ENCODE measurements at regions not wholly inside any gene's neighbourhood (a gene's known extent, or its start where the extent isn't known, plus 50 kb on each side); places are given as distances from the start of the nearest gene placed in this dataset.

DNA sequence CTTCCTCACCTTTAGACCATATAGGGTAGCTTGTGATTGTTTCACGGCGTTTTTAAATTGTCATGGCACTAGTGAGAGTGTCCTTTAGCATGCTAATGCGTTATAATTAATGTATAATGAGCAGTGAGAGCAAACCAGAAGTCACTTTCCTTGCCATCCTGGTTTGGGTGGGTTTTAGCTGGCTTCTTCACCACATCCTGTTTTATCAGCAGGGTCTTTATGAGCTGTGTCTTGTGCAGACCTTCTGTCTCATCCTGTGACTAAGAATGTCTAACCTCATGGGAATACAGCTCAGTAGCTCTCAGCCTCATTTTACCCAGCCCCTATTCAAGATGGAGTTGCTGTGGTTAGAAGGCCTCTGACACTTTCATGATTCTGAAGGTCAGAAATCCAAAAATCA lies 370.9 kb upstream of the RBFOX1 start:
- Mint-ChIP-seq H3K27me3 (no peaks in the 10 kb centered on the region), H3K36me3 (no peaks in the 10 kb centered on the region), H3K9me3 (peaks cover 7% of the 10 kb centered on the region), H3K4me1 (no peaks in the 10 kb centered on the region), H3K4me3 (no peak overlapping the region), H3K27ac (no peak overlapping the region)

- H3K27ac Mint-ChIP-seq = no peak overlapping the region
- H3K9me3 Mint-ChIP-seq = peaks cover 12% of the 10 kb centered on the region
- H3K36me3 Mint-ChIP-seq = no peaks in the 10 kb centered on the region
- no peaks in the 10 kb centered on the region for H3K4me1 Mint-ChIP-seq
- no peak overlapping the region for H3K4me3 Mint-ChIP-seq
- no peaks in the 10 kb centered on the region for H3K27me3 Mint-ChIP-seq
Observed at GRCh38 chr16:6958184-6958583, 374.5 kb upstream of the RBFOX1 start.

DNA sequence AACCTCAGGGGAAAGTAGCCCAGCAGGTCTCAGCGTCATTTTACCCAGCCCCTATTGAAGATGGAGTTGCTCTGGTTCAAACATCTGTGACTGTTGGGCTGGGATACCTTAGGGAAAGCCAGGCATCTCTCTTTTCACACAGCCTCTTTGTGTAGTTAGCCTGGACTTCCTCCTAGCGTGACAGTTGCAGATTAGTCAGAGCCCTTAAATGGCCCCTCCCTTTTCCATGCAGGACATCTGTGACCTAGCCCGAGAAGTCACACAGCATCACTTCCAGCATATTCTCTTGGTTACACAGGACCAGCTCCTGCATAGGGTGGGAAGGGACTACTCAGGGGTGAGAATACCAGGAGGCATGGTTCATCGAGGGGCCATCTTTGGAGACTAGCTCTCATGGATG lies 375.0 kb upstream of the RBFOX1 start:
- Mint-ChIP-seq H3K4me3 (no peak overlapping the region), H3K9me3 (peaks cover 12% of the 10 kb centered on the region), H3K36me3 (no peaks in the 10 kb centered on the region), H3K27me3 (no peaks in the 10 kb centered on the region), H3K4me1 (no peaks in the 10 kb centered on the region), H3K27ac (no peak overlapping the region)

DNA sequence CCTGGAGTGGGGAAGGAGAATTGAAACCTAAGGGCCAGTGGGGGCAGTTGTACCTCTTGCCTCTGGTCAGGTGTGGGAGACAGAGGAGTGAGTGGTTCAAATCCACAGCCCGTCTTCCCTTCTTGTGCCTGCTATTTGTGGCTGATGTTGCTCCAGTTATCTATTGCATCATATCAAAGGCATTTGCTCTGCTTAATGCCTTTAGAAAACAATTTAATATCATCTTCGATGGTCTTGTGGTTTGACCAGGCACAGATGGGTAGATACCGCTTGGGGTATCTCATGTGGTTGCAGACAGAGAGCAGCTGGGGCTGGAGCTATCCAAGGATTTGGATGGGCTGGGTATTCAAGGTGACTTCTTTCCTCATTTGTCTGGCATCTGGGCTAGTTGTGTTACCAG lies 376.1 kb upstream of the RBFOX1 start:
- Mint-ChIP-seq H3K36me3 (no peaks in the 10 kb centered on the region), H3K4me3 (no peak overlapping the region), H3K9me3 (peaks cover 12% of the 10 kb centered on the region), H3K27me3 (no peaks in the 10 kb centered on the region), H3K4me1 (no peaks in the 10 kb centered on the region), H3K27ac (no peak overlapping the region)

DNA sequence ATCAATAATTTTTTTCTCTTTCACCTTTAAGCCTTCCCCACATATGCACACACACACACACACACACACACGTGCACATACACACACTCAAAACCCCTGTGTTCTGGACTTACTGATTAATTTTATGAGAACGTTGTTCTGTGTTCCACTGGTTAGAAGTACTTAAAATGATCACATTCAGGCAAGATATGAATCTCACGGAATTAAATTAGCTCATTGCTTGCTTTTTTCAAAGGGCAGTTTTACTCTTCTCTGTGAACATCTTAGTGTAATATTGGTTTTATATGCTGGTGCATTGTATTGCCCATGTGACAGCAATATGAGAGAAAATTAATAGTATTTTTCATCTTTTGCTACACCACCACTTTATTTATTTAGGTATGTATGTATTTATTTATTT lies 377.3 kb upstream of the RBFOX1 start:
- peaks cover 12% of the 10 kb centered on the region for H3K9me3 Mint-ChIP-seq
- no peaks in the 10 kb centered on the region for H3K4me1 Mint-ChIP-seq
- H3K27ac Mint-ChIP-seq = no peak overlapping the region
- H3K36me3 Mint-ChIP-seq = no peaks in the 10 kb centered on the region
- H3K27me3 Mint-ChIP-seq = no peaks in the 10 kb centered on the region
- H3K4me3 Mint-ChIP-seq = no peak overlapping the region

DNA sequence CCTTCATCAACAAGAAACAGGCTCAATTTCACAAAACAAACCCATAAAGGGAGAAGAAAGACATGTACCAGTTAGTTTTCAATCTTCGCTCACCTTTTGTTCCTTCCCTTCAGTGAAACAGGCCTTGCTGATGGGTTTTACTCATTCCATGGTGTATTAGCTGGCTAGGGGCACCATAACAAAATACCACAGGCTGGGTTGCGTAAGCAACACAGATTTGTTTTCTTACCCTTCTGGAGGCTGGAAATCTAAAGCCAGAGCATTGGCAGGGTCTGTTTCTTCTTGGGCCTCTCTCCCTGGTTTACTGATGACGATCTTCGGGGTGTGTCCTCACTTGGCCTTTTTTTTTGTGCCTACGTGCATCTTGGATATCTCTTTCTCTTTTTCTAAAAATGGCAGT lies 383.4 kb upstream of the RBFOX1 start:
- Mint-ChIP-seq H3K27me3 (no peaks in the 10 kb centered on the region), H3K36me3 (no peaks in the 10 kb centered on the region), H3K4me1 (no peaks in the 10 kb centered on the region), H3K27ac (no peak overlapping the region), H3K4me3 (no peak overlapping the region), H3K9me3 (no peaks in the 10 kb centered on the region)

DNA sequence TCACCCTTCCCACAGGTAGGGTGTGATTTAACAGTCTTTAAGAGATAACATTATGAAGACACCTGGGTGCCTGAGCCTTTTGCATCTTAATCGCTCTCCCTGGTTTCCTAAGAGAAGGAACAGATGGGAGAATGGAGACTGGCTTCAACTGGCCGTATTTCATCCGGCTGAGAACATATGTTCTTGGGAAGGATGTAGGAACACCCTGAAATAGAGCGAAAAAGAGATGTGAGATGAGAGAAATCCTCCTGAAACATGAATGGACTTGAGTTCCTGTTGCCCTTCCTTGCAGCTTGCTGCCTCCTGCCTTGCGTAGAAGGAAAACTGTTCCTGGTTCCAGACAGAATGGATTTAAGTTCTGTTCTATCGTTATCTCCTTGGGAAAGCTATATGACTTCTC lies 385.4 kb upstream of the RBFOX1 start:
- no peaks in the 10 kb centered on the region for H3K9me3 Mint-ChIP-seq
- H3K27me3 Mint-ChIP-seq = no peaks in the 10 kb centered on the region
- H3K4me3 Mint-ChIP-seq = no peak overlapping the region
- H3K4me1 Mint-ChIP-seq = no peaks in the 10 kb centered on the region
- H3K27ac Mint-ChIP-seq = peak overlapping the region; percentile 11
- no peaks in the 10 kb centered on the region for H3K36me3 Mint-ChIP-seq

DNA sequence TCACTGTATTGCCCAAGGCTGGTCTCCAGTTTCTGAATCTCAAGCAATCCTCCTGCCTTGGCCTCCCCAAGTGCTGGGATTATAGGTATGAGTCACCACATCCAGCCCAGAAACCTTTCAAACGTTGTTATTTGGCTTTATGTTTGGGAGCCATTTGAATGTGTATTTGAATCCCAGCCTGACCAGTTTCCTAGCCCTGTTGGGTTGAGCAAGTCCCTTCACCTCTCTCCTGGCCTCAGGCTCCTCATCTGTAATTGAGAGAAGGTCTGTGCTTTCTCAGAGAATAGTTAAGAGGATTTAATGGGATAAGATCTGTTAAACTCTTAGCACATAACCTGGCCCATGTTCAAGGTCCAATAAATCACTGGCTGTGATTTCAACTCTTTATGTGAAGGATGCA lies 385.8 kb upstream of the RBFOX1 start:
- Mint-ChIP-seq H3K27me3 (no peaks in the 10 kb centered on the region), H3K27ac (no peak overlapping the region), H3K36me3 (no peaks in the 10 kb centered on the region), H3K9me3 (no peaks in the 10 kb centered on the region), H3K4me3 (no peak overlapping the region), H3K4me1 (no peaks in the 10 kb centered on the region)

GRCh38 chr16:6946106-6946505 lies 386.5 kb upstream of the RBFOX1 start:
- Mint-ChIP-seq H3K36me3 (no peaks in the 10 kb centered on the region), H3K27me3 (no peaks in the 10 kb centered on the region), H3K4me3 (no peak overlapping the region), H3K9me3 (peaks cover 6% of the 10 kb centered on the region), H3K4me1 (no peaks in the 10 kb centered on the region), H3K27ac (no peak overlapping the region)

- H3K9me3 Mint-ChIP-seq = peaks cover 18% of the 10 kb centered on the region
- H3K27me3 Mint-ChIP-seq = no peaks in the 10 kb centered on the region
- no peak overlapping the region for H3K27ac Mint-ChIP-seq
- no peak overlapping the region for H3K4me3 Mint-ChIP-seq
- no peaks in the 10 kb centered on the region for H3K36me3 Mint-ChIP-seq
- H3K4me1 Mint-ChIP-seq = no peaks in the 10 kb centered on the region
Observed at GRCh38 chr16:6940968-6941367, 391.7 kb upstream of the RBFOX1 start.

- no peak overlapping the region for H3K27ac Mint-ChIP-seq
- no peaks in the 10 kb centered on the region for H3K27me3 Mint-ChIP-seq
Observed at GRCh38 chr16:6937641-6938040, 395.0 kb upstream of the RBFOX1 start.

GRCh38 chr16:6932871-6933385 lies 399.7 kb upstream of the RBFOX1 start:
- Mint-ChIP-seq H3K36me3 (no peaks in the 10 kb centered on the region), H3K27ac (no peak overlapping the region), H3K4me3 (no peak overlapping the region), H3K27me3 (no peaks in the 10 kb centered on the region), H3K4me1 (no peaks in the 10 kb centered on the region), H3K9me3 (peaks cover 18% of the 10 kb centered on the region)

More at GRCh38 chr16:6937641-6938040, 395.0 kb upstream of the RBFOX1 start:
- Mint-ChIP-seq H3K4me1 (no peaks in the 10 kb centered on the region), H3K36me3 (no peaks in the 10 kb centered on the region), H3K9me3 (peaks cover 26% of the 10 kb centered on the region), H3K4me3 (no peak overlapping the region)

DNA sequence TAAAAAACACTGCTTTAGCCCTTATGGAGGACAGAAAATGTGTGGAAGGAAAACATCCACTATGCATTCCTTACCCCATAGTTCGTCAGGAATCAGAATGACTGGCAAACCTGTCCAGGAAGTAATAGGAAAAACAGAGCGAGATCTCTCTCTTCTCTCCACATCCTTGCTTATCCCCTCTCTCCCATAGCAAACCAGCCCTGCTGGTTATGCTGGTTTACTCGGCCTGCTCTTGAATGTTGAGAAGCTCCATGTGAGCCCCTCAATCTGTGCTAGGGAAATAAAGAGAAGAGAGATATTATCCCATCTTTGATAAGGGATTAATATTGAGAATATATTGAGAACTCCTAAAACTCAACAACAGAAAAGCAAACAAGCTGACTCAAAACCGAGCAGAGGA lies 402.8 kb upstream of the RBFOX1 start:
- Mint-ChIP-seq H3K27ac (no peak overlapping the region), H3K36me3 (no peaks in the 10 kb centered on the region), H3K4me3 (no peak overlapping the region), H3K27me3 (no peaks in the 10 kb centered on the region), H3K9me3 (no peaks in the 10 kb centered on the region), H3K4me1 (no peaks in the 10 kb centered on the region)

DNA sequence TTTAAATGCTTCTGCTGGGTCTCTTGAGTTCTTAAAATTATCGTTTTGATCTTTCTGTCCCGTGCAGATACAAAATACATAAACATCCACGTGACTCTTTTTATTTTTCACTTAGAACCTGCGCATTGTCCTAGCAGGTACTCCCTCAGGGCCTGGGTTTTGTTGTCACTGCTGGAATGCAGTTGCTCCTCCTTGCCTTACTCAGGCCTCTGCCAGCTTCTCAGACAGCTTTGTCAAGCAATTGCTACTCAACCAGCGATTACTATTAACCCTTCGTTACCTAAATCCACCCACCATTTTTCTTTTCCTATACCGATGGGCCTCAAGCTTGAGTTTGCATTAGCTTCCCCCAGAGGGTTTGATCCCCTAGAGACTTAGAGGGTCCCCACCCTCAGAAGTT lies 405.9 kb upstream of the RBFOX1 start:
- H3K27ac Mint-ChIP-seq = no peak overlapping the region
- no peaks in the 10 kb centered on the region for H3K9me3 Mint-ChIP-seq
- H3K27me3 Mint-ChIP-seq = no peaks in the 10 kb centered on the region
- H3K4me1 Mint-ChIP-seq = no peaks in the 10 kb centered on the region
- H3K4me3 Mint-ChIP-seq = no peak overlapping the region
- no peaks in the 10 kb centered on the region for H3K36me3 Mint-ChIP-seq

DNA sequence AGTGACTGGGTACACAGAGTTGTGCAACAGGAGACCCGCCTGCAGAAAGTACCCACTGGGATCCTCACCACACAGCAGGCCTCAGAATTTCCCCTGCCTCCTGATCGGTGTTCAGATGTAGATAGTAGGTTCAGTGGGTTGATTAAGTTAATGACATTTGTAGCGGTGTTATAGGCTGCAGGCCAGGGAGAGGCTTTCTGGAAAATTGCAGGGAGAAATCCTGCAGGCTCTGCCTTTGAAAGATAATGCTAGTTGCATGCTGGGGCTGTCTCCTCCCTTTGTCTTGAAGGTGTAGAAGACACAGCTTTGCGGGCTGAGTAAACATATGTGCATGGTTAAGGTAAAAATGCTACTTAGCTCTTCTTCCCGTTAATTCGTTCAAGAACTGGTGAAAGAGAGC lies 406.3 kb upstream of the RBFOX1 start:
- H3K9me3 Mint-ChIP-seq = no peaks in the 10 kb centered on the region
- H3K36me3 Mint-ChIP-seq = no peaks in the 10 kb centered on the region
- H3K27ac Mint-ChIP-seq = no peak overlapping the region
- no peaks in the 10 kb centered on the region for H3K4me1 Mint-ChIP-seq
- no peaks in the 10 kb centered on the region for H3K27me3 Mint-ChIP-seq
- H3K4me3 Mint-ChIP-seq = no peak overlapping the region

DNA sequence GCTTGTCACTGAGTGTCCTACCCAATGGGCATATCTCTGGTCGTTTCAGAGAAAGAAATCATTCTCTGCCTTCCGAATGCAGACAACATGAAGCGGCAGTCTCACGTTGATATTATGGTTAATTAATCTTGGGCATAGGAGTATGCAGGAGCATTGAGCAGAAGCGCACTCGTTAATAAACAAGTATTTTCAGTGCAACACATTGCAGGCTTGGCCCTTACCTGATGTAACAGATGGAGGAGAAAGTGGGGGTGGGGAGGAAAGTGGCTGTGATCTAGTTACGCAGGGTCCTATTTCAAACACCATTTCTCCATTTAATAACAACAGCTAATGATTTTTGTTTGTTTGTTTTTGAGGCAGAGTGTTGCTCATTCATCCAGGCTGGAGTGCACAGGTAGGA lies 414.0 kb upstream of the RBFOX1 start:
- Mint-ChIP-seq H3K27ac (no peak overlapping the region), H3K4me3 (no peak overlapping the region), H3K4me1 (no peaks in the 10 kb centered on the region), H3K9me3 (no peaks in the 10 kb centered on the region), H3K36me3 (no peaks in the 10 kb centered on the region), H3K27me3 (no peaks in the 10 kb centered on the region)

GRCh38 chr16:6916946-6917345 lies 415.7 kb upstream of the RBFOX1 start:
- Mint-ChIP-seq H3K36me3 (no peaks in the 10 kb centered on the region), H3K4me3 (no peak overlapping the region), H3K9me3 (no peaks in the 10 kb centered on the region), H3K27ac (no peak overlapping the region), H3K4me1 (no peaks in the 10 kb centered on the region), H3K27me3 (no peaks in the 10 kb centered on the region)

All from activated naive CD4-positive, alpha-beta T cell treated with anti-CD3 and anti-CD28 coated beads, Interleukin-2, amount 50 U/mL, for 24 hours (primary cell).